Liver (tissue), 7 donors: ENCODE measurements at regions not wholly inside any gene's neighbourhood (a gene's known extent, or its start where the extent isn't known, plus 50 kb on each side); places are given as distances from the start of the nearest gene placed in this dataset.

ENCODE experiments used
- DNase-seq: peaks from one replicate; pipeline ENCODE4 v3.0.0-alpha.2; 2017; ENCODE audit warnings: low spot score
- H3K27ac ChIP-seq, 2 donors: one replicate each; pipeline ENCODE4 v1.7.0; 2013; ENCODE audit warnings: inconsistent platforms in 2 of 2, low read length in 2 of 2, control low read depth in 1 of 2, low read depth in 1 of 2, mild to moderate bottlenecking in 1 of 2
- H3K27me3 ChIP-seq, 4 donors: one replicate each; pipeline versions ENCODE4 v1.6.1 to v1.7.0; 2013; ENCODE audit warnings: low read length in 3 of 4, inconsistent platforms in 1 of 4, mild to moderate bottlenecking in 1 of 4, moderate library complexity in 1 of 4; ENCODE audit not compliant: control insufficient read depth in 4 of 4, insufficient read depth in 4 of 4
- H3K36me3 ChIP-seq, 4 donors: one replicate each; pipeline versions ENCODE4 v1.6.1 to v1.7.0; 2013; ENCODE audit warnings: low read length in 3 of 4, mild to moderate bottlenecking in 3 of 4, low read depth in 1 of 4, moderate library complexity in 1 of 4; ENCODE audit not compliant: control insufficient read depth in 4 of 4, insufficient read depth in 3 of 4
- H3K4me1 ChIP-seq, 4 donors: one replicate each; pipeline versions ENCODE4 v1.6.1 to v1.7.0; 2013; ENCODE audit warnings: low read length in 3 of 4, mild to moderate bottlenecking in 3 of 4, moderate library complexity in 1 of 4; ENCODE audit not compliant: control insufficient read depth in 4 of 4, insufficient read depth in 4 of 4
- H3K4me3 ChIP-seq, 3 donors: one replicate each; pipeline versions ENCODE4 v1.6.1 to v1.7.0; 2013; ENCODE audit warnings: low read length in 3 of 3, control low read depth in 1 of 3, low read depth in 1 of 3, mild to moderate bottlenecking in 1 of 3
- H3K9ac ChIP-seq, 2 donors: one replicate each; pipeline ENCODE4 v1.7.0; 2013; ENCODE audit warnings: low read length in 2 of 2, mild to moderate bottlenecking in 2 of 2, moderate library complexity in 2 of 2, control low read depth in 1 of 2, low read depth in 1 of 2
- H3K9me3 ChIP-seq, 4 donors: one replicate each; pipeline versions ENCODE4 v1.6.1 to v1.7.0; 2013; ENCODE audit warnings: low read length in 3 of 4; ENCODE audit not compliant: control insufficient read depth in 4 of 4
- EGR1 ChIP-seq, 2 donors: IDR thresholded peaks; 2 replicates each; pipeline ENCODE4 v1.6.1; 2016 to 2018; ENCODE audit warnings: antibody characterized with exemption in 2 of 2, low read depth in 2 of 2
- FOXA1 ChIP-seq: IDR thresholded peaks from 2 replicates; pipeline ENCODE4 v1.6.1; 2016; ENCODE audit warnings: antibody characterized with exemption
- FOXA2 ChIP-seq: IDR thresholded peaks from 2 replicates; pipeline ENCODE4 v1.6.1; 2016; ENCODE audit warnings: antibody characterized with exemption
- GABPA ChIP-seq, 2 donors: IDR thresholded peaks in 1 of 2; conservative IDR thresholded peaks in 1 of 2; 2 replicates each; pipeline ENCODE4 v1.6.1; 2016; ENCODE audit warnings: antibody characterized with exemption in 2 of 2, mild to moderate bottlenecking in 1 of 2, moderate library complexity in 1 of 2
- HNF4A ChIP-seq, 2 donors: conservative IDR thresholded peaks; 2 replicates each; pipeline ENCODE4 v1.6.1; 2016; ENCODE audit warnings: antibody characterized with exemption in 2 of 2, mild to moderate bottlenecking in 2 of 2
- HNF4G ChIP-seq: IDR thresholded peaks from 2 replicates; pipeline ENCODE4 v1.6.1; 2016; ENCODE audit warnings: antibody characterized with exemption
- JUND ChIP-seq, 2 donors: IDR thresholded peaks; 2 replicates each; pipeline ENCODE4 v1.6.1; 2016; ENCODE audit warnings: antibody characterized with exemption in 2 of 2
- MAX ChIP-seq: IDR thresholded peaks from 2 replicates; pipeline ENCODE4 v1.6.1; 2016; ENCODE audit warnings: antibody characterized with exemption
- NR2F2 ChIP-seq: IDR thresholded peaks from 2 replicates; pipeline ENCODE4 v1.6.1; 2016; ENCODE audit warnings: antibody characterized with exemption
- RAD21 ChIP-seq, 2 donors: IDR thresholded peaks; 2 replicates each; pipeline ENCODE4 v1.6.1; 2016; ENCODE audit warnings: antibody characterized with exemption in 2 of 2, mild to moderate bottlenecking in 2 of 2
- SP1 ChIP-seq: IDR thresholded peaks from 2 replicates; pipeline ENCODE4 v1.6.1; 2018; ENCODE audit warnings: antibody characterized with exemption, mild to moderate bottlenecking
- TAF1 ChIP-seq: conservative IDR thresholded peaks from 2 replicates; pipeline ENCODE4 v1.6.1; 2016; ENCODE audit warnings: antibody characterized with exemption, mild to moderate bottlenecking
- YY1 ChIP-seq: IDR thresholded peaks from 2 replicates; pipeline ENCODE4 v1.6.1; 2016; ENCODE audit warnings: antibody characterized with exemption, mild to moderate bottlenecking
- TF ChIP-seq, protein P1 (sequence below): IDR thresholded peaks from 2 replicates; pipeline ENCODE4 v1.6.1; 2016; ENCODE audit warnings: antibody characterized with exemption
- TF ChIP-seq, protein P2 (sequence below): IDR thresholded peaks from 2 replicates; pipeline ENCODE4 v1.6.1; 2016; ENCODE audit warnings: antibody characterized with exemption
- TF ChIP-seq, protein P3 (sequence below): fragments of 150-350 bp; IDR thresholded peaks from 2 replicates; pipeline ENCODE4 v1.5.1; 2017; ENCODE audit warnings: improper control_type of control experiment, low read depth, low read length; ENCODE audit not compliant: missing input control
- TF ChIP-seq, protein P4 (sequence below): IDR thresholded peaks from 2 replicates; pipeline ENCODE4 v1.6.1; 2016; ENCODE audit warnings: antibody characterized with exemption, mild to moderate bottlenecking
- donor health status: healthy.
- donor health status: healthy.
- donor health status: healthy.
- donor health status: healthy.

DNA sequence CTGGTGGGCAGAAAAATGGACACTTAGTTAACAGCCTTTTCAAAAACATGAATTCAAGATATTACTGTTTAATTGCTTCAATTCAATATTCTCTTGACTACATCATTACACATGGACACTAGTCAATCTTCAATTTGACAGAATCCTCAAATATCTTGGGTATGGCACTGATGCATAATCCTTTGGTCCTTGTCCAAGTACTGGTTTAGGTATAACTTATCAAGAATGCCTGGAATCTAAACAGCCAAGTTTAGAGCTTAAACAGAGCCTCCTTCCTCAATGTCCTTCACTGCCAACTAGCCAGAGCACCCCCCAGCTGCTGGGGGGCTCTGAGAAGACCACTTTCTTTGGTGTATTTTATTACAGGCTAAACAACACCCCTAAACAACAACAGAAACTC lies 61.6 kb upstream of the ERCC6L2 start:
- Histone ChIP-seq H3K9ac (no peak overlapping the region), H3K4me3 (no peak overlapping the region)
- TF ChIP-seq FOXA2 (no peak), TAF1 (no peak), FOXA1 (no peak), NR2F2 (no peak), MAX (no peak), YY1 (no peak), EGR1 (IDR thresholded peaks at IDR 0.05; ENCODE audit: low read depth in 2 of 2) (no peak), HNF4G (no peak), SP1 (no peak), GABPA (IDR thresholded peaks at IDR 0.05 in 1 of 2, conservative IDR thresholded peaks at IDR 0.05 in 1 of 2) (no peak), JUND (IDR thresholded peaks at IDR 0.05) (no peak), RAD21 (IDR thresholded peaks at IDR 0.05) (no peak)
- TF ChIP-seq, protein P1, sequence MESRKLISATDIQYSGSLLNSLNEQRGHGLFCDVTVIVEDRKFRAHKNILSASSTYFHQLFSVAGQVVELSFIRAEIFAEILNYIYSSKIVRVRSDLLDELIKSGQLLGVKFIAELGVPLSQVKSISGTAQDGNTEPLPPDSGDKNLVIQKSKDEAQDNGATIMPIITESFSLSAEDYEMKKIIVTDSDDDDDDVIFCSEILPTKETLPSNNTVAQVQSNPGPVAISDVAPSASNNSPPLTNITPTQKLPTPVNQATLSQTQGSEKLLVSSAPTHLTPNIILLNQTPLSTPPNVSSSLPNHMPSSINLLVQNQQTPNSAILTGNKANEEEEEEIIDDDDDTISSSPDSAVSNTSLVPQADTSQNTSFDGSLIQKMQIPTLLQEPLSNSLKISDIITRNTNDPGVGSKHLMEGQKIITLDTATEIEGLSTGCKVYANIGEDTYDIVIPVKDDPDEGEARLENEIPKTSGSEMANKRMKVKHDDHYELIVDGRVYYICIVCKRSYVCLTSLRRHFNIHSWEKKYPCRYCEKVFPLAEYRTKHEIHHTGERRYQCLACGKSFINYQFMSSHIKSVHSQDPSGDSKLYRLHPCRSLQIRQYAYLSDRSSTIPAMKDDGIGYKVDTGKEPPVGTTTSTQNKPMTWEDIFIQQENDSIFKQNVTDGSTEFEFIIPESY: no peak
- TF ChIP-seq, protein P2, sequence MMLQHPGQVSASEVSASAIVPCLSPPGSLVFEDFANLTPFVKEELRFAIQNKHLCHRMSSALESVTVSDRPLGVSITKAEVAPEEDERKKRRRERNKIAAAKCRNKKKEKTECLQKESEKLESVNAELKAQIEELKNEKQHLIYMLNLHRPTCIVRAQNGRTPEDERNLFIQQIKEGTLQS: no peak
- TF ChIP-seq, protein P3, sequence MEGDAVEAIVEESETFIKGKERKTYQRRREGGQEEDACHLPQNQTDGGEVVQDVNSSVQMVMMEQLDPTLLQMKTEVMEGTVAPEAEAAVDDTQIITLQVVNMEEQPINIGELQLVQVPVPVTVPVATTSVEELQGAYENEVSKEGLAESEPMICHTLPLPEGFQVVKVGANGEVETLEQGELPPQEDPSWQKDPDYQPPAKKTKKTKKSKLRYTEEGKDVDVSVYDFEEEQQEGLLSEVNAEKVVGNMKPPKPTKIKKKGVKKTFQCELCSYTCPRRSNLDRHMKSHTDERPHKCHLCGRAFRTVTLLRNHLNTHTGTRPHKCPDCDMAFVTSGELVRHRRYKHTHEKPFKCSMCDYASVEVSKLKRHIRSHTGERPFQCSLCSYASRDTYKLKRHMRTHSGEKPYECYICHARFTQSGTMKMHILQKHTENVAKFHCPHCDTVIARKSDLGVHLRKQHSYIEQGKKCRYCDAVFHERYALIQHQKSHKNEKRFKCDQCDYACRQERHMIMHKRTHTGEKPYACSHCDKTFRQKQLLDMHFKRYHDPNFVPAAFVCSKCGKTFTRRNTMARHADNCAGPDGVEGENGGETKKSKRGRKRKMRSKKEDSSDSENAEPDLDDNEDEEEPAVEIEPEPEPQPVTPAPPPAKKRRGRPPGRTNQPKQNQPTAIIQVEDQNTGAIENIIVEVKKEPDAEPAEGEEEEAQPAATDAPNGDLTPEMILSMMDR: no peak
- TF ChIP-seq, protein P4, sequence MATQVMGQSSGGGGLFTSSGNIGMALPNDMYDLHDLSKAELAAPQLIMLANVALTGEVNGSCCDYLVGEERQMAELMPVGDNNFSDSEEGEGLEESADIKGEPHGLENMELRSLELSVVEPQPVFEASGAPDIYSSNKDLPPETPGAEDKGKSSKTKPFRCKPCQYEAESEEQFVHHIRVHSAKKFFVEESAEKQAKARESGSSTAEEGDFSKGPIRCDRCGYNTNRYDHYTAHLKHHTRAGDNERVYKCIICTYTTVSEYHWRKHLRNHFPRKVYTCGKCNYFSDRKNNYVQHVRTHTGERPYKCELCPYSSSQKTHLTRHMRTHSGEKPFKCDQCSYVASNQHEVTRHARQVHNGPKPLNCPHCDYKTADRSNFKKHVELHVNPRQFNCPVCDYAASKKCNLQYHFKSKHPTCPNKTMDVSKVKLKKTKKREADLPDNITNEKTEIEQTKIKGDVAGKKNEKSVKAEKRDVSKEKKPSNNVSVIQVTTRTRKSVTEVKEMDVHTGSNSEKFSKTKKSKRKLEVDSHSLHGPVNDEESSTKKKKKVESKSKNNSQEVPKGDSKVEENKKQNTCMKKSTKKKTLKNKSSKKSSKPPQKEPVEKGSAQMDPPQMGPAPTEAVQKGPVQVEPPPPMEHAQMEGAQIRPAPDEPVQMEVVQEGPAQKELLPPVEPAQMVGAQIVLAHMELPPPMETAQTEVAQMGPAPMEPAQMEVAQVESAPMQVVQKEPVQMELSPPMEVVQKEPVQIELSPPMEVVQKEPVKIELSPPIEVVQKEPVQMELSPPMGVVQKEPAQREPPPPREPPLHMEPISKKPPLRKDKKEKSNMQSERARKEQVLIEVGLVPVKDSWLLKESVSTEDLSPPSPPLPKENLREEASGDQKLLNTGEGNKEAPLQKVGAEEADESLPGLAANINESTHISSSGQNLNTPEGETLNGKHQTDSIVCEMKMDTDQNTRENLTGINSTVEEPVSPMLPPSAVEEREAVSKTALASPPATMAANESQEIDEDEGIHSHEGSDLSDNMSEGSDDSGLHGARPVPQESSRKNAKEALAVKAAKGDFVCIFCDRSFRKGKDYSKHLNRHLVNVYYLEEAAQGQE: no peak

GRCh38 chr9:95810814-95811213 lies 64.7 kb upstream of the ERCC6L2 start:
- H3K27me3 ChIP-seq: no peaks in the 10 kb centered on the region
- peaks cover 0 to 11% (median 2%) of the 10 kb centered on the region in 4 donors for H3K4me1 ChIP-seq
- H3K9ac ChIP-seq: no peak overlapping the region
- H3K9me3 ChIP-seq: no peaks in the 10 kb centered on the region
- no peak overlapping the region for H3K4me3 ChIP-seq
- H3K36me3 ChIP-seq: no peaks in the 10 kb centered on the region
- no peak for DNase-seq
- no peak overlapping the region for H3K27ac ChIP-seq
- TF ChIP-seq SP1: no peak
- no peak for TF ChIP-seq RAD21 (IDR thresholded peaks at IDR 0.05)
- no peak for TF ChIP-seq EGR1 (IDR thresholded peaks at IDR 0.05; ENCODE audit: low read depth in 2 of 2)
- no peak for TF ChIP-seq GABPA (IDR thresholded peaks at IDR 0.05 in 1 of 2, conservative IDR thresholded peaks at IDR 0.05 in 1 of 2)
- TF ChIP-seq, protein P2: no peak
- no peak for TF ChIP-seq TAF1
- no peak for TF ChIP-seq HNF4G
- TF ChIP-seq, protein P1: no peak
- TF ChIP-seq JUND (IDR thresholded peaks at IDR 0.05): no peak
- TF ChIP-seq, protein P3: no peak
- TF ChIP-seq HNF4A (conservative IDR thresholded peaks at IDR 0.05): no peak
- no peak for TF ChIP-seq NR2F2
- no peak for TF ChIP-seq MAX

More for the DNA sequence above, 61.6 kb upstream of the ERCC6L2 start:
- H3K27ac ChIP-seq: no peak overlapping the region
- H3K27me3 ChIP-seq: no peaks in the 10 kb centered on the region
- no peak for DNase-seq
- H3K36me3 ChIP-seq: no peaks in the 10 kb centered on the region
- H3K9me3 ChIP-seq: no peaks in the 10 kb centered on the region
- H3K4me1 ChIP-seq: no peaks in the 10 kb centered on the region
